OCI-LY1 (cell line): ENCODE measurements at regions not wholly inside any gene's neighbourhood (a gene's known extent, or its start where the extent isn't known, plus 50 kb on each side); places are given as distances from the start of the nearest gene placed in this dataset.

Experiments used
- H2AFZ ChIP-seq: fragments of 200-600 bp; sonication (generic), shearing (Covaris generic); 2 replicates; pipeline ENCODE4 v1.6.0; 2014; ENCODE audit warnings: antibody characterized with exemption, mild to moderate bottlenecking, low read length
- H3F3A ChIP-seq: fragments of 200-600 bp; sonication (generic), shearing (Covaris generic); 2 replicates; pipeline ENCODE4 v1.6.0; 2014; ENCODE audit warnings: mild to moderate bottlenecking, antibody characterized with exemption, low read length, moderate library complexity; ENCODE audit not compliant: insufficient read depth
- H3K27ac ChIP-seq: fragments of 200-600 bp; sonication (generic); 2 replicates; pipeline ENCODE4 v1.5.1; 2014; ENCODE audit warnings: low read length, mixed run types, mild to moderate bottlenecking, low read depth; ENCODE audit not compliant: poor library complexity, severe bottlenecking
- H3K27me3 ChIP-seq: fragments of 200-600 bp; sonication (generic); 2 replicates; pipeline ENCODE4 v1.6.0; 2014; ENCODE audit warnings: antibody characterized with exemption, mild to moderate bottlenecking, low read length, moderate library complexity; ENCODE audit not compliant: insufficient read depth
- H3K36me3 ChIP-seq: fragments of 200-600 bp; sonication (generic); 2 replicates; pipeline ENCODE4 v1.6.1; 2014; ENCODE audit warnings: mild to moderate bottlenecking, antibody characterized with exemption, low read length, moderate library complexity, mixed read lengths; ENCODE audit not compliant: insufficient read depth
- H3K4me1 ChIP-seq: fragments of 200-600 bp; sonication (generic); 2 replicates; pipeline ENCODE4 v1.5.1; 2014; ENCODE audit warnings: mild to moderate bottlenecking, low read length, moderate library complexity; ENCODE audit not compliant: insufficient read depth, severe bottlenecking
- H3K4me2 ChIP-seq: fragments of 200-600 bp; sonication (generic), shearing (Covaris generic); 2 replicates; pipeline ENCODE4 v1.6.1; 2014; ENCODE audit warnings: low read length
- H3K4me3 ChIP-seq: fragments of 200-600 bp; sonication (generic); 2 replicates; pipeline ENCODE4 v1.5.1; 2014; ENCODE audit warnings: low read length, low read depth, mild to moderate bottlenecking, mixed read lengths; ENCODE audit not compliant: poor library complexity, severe bottlenecking
- H3K79me2 ChIP-seq: fragments of 200-600 bp; shearing (Covaris generic); 2 replicates; pipeline ENCODE4 v1.6.1; 2016; ENCODE audit warnings: mixed run types, low read length, mixed read lengths; ENCODE audit not compliant: insufficient read depth
- H3K9ac ChIP-seq: fragments of 200-600 bp; sonication (generic), shearing (Covaris generic); 2 replicates; pipeline ENCODE4 v1.6.1; 2014; ENCODE audit warnings: mild to moderate bottlenecking, low read length, mixed read lengths
- H3K9me2 ChIP-seq: fragments of 200-600 bp; sonication (generic), shearing (Covaris generic); 2 replicates; pipeline ENCODE4 v1.6.1; 2014; ENCODE audit warnings: low read depth, mild to moderate bottlenecking, low read length, mixed read lengths
- H3K9me3 ChIP-seq: fragments of 200-600 bp; shearing (Covaris generic); 2 replicates; pipeline ENCODE4 v1.6.1; 2014; ENCODE audit warnings: low read length, mixed read lengths
- H4K20me1 ChIP-seq: fragments of 200-600 bp; sonication (generic), shearing (Covaris generic); 2 replicates; pipeline ENCODE4 v1.6.0; 2016; ENCODE audit warnings: mild to moderate bottlenecking, low read length; ENCODE audit not compliant: insufficient read depth
- CTCF ChIP-seq: fragments of 200-600 bp; sonication (generic), shearing (Covaris generic); IDR thresholded peaks from 2 replicates; pipeline ENCODE4 v1.5.1; 2017; ENCODE audit warnings: mild to moderate bottlenecking, antibody characterized with exemption, low read length, moderate library complexity, mixed read lengths
- EZH2 ChIP-seq: fragments of 200-600 bp; sonication (generic), shearing (Covaris generic); IDR thresholded peaks from 2 replicates; pipeline ENCODE4 v1.8.0; 2017; ENCODE audit warnings: borderline replicate concordance, mixed run types, mild to moderate bottlenecking, antibody characterized with exemption, low read length, moderate library complexity, mixed read lengths

- Histone ChIP-seq H2AFZ (no peak overlapping the region), H3K4me3 (no peak overlapping the region), H3K36me3 (no peaks in the 10 kb centered on the region), H3K4me2 (no peak overlapping the region), H3K9ac (no peak overlapping the region), H3K9me2 (no peaks in the 10 kb centered on the region), H3K79me2 (no peaks in the 10 kb centered on the region), H4K20me1 (no peaks in the 10 kb centered on the region), H3K4me1 (no peaks in the 10 kb centered on the region), H3K9me3 (no peaks in the 10 kb centered on the region), H3F3A (no peaks in the 10 kb centered on the region), H3K27ac (no peak overlapping the region), H3K27me3 (no peaks in the 10 kb centered on the region)
- TF ChIP-seq CTCF (no peak), EZH2 (no peak)
Observed at GRCh38 chr11:29656597-29656996, 360.2 kb downstream of the KCNA4 start.

GRCh38 chr11:29645373-29645772 is 371.5 kb downstream of the KCNA4 start:
- Histone ChIP-seq H3K36me3 (no peaks in the 10 kb centered on the region), H2AFZ (no peak overlapping the region), H3K79me2 (no peaks in the 10 kb centered on the region), H3K4me2 (no peak overlapping the region), H3K4me3 (no peak overlapping the region), H4K20me1 (no peaks in the 10 kb centered on the region), H3K9me3 (no peaks in the 10 kb centered on the region), H3K9me2 (no peaks in the 10 kb centered on the region), H3F3A (no peaks in the 10 kb centered on the region), H3K27ac (no peak overlapping the region), H3K4me1 (no peaks in the 10 kb centered on the region), H3K9ac (no peak overlapping the region), H3K27me3 (no peaks in the 10 kb centered on the region)
- no peak for TF ChIP-seq EZH2

GRCh38 chr11:29641201-29641600 is 375.6 kb downstream of the KCNA4 start:
- H3K4me2 ChIP-seq: no peak overlapping the region
- H3K4me1 ChIP-seq: no peaks in the 10 kb centered on the region
- no peaks in the 10 kb centered on the region for H3K36me3 ChIP-seq
- TF ChIP-seq EZH2: no peak
- TF ChIP-seq CTCF: no peak
- H3K79me2 ChIP-seq: no peaks in the 10 kb centered on the region
- H4K20me1 ChIP-seq: no peaks in the 10 kb centered on the region
- H3K27ac ChIP-seq: no peak overlapping the region
- H3K9me2 ChIP-seq: no peaks in the 10 kb centered on the region
- H3K27me3 ChIP-seq: no peaks in the 10 kb centered on the region
- H3K4me3 ChIP-seq: no peak overlapping the region
- no peaks in the 10 kb centered on the region for H3F3A ChIP-seq
- no peak overlapping the region for H3K9ac ChIP-seq
- no peak overlapping the region for H2AFZ ChIP-seq
- H3K9me3 ChIP-seq: no peaks in the 10 kb centered on the region

GRCh38 chr11:29634744-29635143 is 382.1 kb downstream of the KCNA4 start:
- Histone ChIP-seq H3K4me2 (no peak overlapping the region), H3F3A (no peaks in the 10 kb centered on the region)

More at GRCh38 chr11:29634744-29635143, 382.1 kb downstream of the KCNA4 start:
- H3K36me3 ChIP-seq: no peaks in the 10 kb centered on the region
- TF ChIP-seq CTCF: no peak
- TF ChIP-seq EZH2: no peak
- H3K79me2 ChIP-seq: no peaks in the 10 kb centered on the region
- H3K4me3 ChIP-seq: no peak overlapping the region
- H3K9me3 ChIP-seq: no peaks in the 10 kb centered on the region
- no peak overlapping the region for H3K27ac ChIP-seq
- no peaks in the 10 kb centered on the region for H3K4me1 ChIP-seq
- no peaks in the 10 kb centered on the region for H4K20me1 ChIP-seq
- no peak overlapping the region for H3K9ac ChIP-seq
- H2AFZ ChIP-seq: no peak overlapping the region
- no peaks in the 10 kb centered on the region for H3K9me2 ChIP-seq
- H3K27me3 ChIP-seq: no peaks in the 10 kb centered on the region
